AG09319 (cell line): ENCODE measurements at regions not wholly inside any gene's neighbourhood (a gene's known extent, or its start where the extent isn't known, plus 50 kb on each side); places are given as distances from the start of the nearest gene placed in this dataset.

Source experiments
- DNase-seq: peaks from one replicate; pipeline ENCODE4 v3.0.0-alpha.2; 2010; ENCODE audit warnings: low read depth; ENCODE audit errors: extremely low read depth
- CTCF ChIP-seq: IDR thresholded peaks from 2 replicates; pipeline ENCODE4 v1.5.1; 2011; ENCODE audit warnings: low read depth, mild to moderate bottlenecking, inconsistent platforms, low read length, moderate library complexity

GRCh38 chr3:99191186-99191585 lies 289.7 kb upstream of the DCBLD2 start:
- DNase-seq: no peak
- no peak for TF ChIP-seq CTCF

- DNase-seq: no peak
- TF ChIP-seq CTCF: no peak
These were observed 287.4 kb upstream of the DCBLD2 start for GRCh38 chr3:99188936-99189335.

- DNase-seq: no peak
- no peak for TF ChIP-seq CTCF
These were observed 284.5 kb upstream of the DCBLD2 start for GRCh38 chr3:99186016-99186415.

- no peak for DNase-seq
- no peak for TF ChIP-seq CTCF
These were observed 274.9 kb upstream of the DCBLD2 start for GRCh38 chr3:99176169-99176964.

GRCh38 chr3:99175276-99175812 lies 273.8 kb upstream of the DCBLD2 start:
- no peak for TF ChIP-seq CTCF
- no peak for DNase-seq

- DNase-seq: peak; percentile 62
These were observed 271.5 kb upstream of the DCBLD2 start for GRCh38 chr3:99172736-99173657.

More at GRCh38 chr3:99172736-99173657, 271.5 kb upstream of the DCBLD2 start:
- TF ChIP-seq CTCF: peak; percentile 79
